Activated CD4-positive, alpha-beta T cell treated with anti-CD3 and anti-CD28 coated beads, Interleukin-2, amount 10 ng/mL, durations not matched to agents 24 days and 14 days (primary cell): ENCODE measurements at regions not wholly inside any gene's neighbourhood (a gene's known extent, or its start where the extent isn't known, plus 50 kb on each side); places are given as distances from the start of the nearest gene placed in this dataset.

ENCODE experiments used
- DNase-seq: peaks from one replicate; pipeline ENCODE4 v3.0.0; 2022
- H3K27ac Mint-ChIP-seq: one replicate; pipeline ENCODE4 v1.8.0; 2022; ENCODE audit warnings: mild to moderate bottlenecking, mixed read lengths
- H3K27me3 Mint-ChIP-seq: one replicate; pipeline ENCODE4 v1.8.0; 2022; ENCODE audit warnings: mixed read lengths
- H3K36me3 Mint-ChIP-seq: one replicate; pipeline ENCODE4 v1.8.0; 2022; ENCODE audit warnings: low read depth, mild to moderate bottlenecking, mixed read lengths
- H3K4me1 Mint-ChIP-seq: one replicate; pipeline ENCODE4 v1.8.0; 2021; ENCODE audit warnings: mixed read lengths
- H3K4me3 Mint-ChIP-seq: one replicate; pipeline ENCODE4 v1.8.0; 2022; ENCODE audit warnings: mild to moderate bottlenecking, moderate library complexity, mixed read lengths
- H3K9me3 Mint-ChIP-seq: one replicate; pipeline ENCODE4 v1.8.0; 2021; ENCODE audit warnings: mixed read lengths
- intact Hi-C: fragments of 100-400 bp; cut with micrococcal nuclease; formaldehyde crosslinking; loops from one replicate; pipeline ENCODE4 v1.15.1; 2023

DNA sequence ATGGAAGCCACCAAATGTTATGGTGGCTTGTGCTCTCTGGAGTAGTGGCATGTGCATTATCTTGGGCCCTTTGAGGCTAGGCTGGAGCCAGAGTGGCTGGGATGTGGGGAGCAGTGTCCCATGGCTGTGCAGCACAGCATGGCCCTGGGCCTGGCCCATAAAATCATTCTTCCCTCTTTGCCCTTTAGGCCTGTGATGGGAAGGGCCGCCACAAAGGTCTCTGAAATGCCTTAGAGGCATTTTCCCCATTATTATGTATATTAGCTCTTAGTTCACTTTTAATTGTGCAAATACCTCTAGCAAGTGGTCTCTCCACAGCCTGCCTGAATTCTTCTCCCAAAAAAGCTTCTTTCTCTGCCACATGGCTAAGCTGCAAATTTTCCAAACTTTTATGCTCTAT is 297.3 kb upstream of the IRAK1BP1 start:
- Mint-ChIP-seq H3K9me3 (peaks cover 16% of the 10 kb centered on the region), H3K27ac (no peak overlapping the region), H3K36me3 (no peaks in the 10 kb centered on the region), H3K4me1 (no peaks in the 10 kb centered on the region), H3K4me3 (no peak overlapping the region), H3K27me3 (no peaks in the 10 kb centered on the region)
- intact Hi-C loops, result no loop called here
- no peak for DNase-seq

- Mint-ChIP-seq H3K9me3 (peaks cover 4% of the 10 kb centered on the region), H3K4me1 (no peaks in the 10 kb centered on the region), H3K27me3 (no peaks in the 10 kb centered on the region), H3K36me3 (no peaks in the 10 kb centered on the region), H3K4me3 (no peak overlapping the region), H3K27ac (no peak overlapping the region)
- intact Hi-C loops, result no loop called here
- no peak for DNase-seq
Observed at GRCh38 chr6:78577585-78577984, 289.8 kb upstream of the IRAK1BP1 start.

DNA sequence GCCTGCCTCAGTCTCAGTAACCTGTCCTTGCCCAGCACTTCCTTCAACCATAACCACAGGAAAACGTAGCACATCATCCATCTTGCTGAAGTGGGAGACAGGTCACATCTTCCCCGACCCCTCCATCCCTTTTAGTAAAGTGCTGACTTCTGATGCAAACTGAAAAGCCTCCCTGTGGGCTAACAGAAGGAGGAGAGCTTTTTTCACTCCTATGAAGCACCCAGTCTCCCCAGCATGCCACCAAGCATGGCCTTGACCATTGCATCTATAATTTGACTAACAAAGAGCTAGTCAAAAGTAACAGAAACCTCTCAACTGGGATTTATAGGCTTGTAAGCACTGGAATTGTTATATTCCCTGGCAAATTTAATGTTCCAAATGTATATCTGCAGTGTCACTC is 288.9 kb upstream of the IRAK1BP1 start:
- H3K9me3 Mint-ChIP-seq, result no peaks in the 10 kb centered on the region
- no peak overlapping the region for H3K27ac Mint-ChIP-seq
- H3K36me3 Mint-ChIP-seq, result no peaks in the 10 kb centered on the region
- no peak for DNase-seq
- no peaks in the 10 kb centered on the region for H3K4me1 Mint-ChIP-seq
- intact Hi-C loops, result no loop called here
- H3K27me3 Mint-ChIP-seq, result no peaks in the 10 kb centered on the region
- H3K4me3 Mint-ChIP-seq, result no peak overlapping the region

GRCh38 chr6:78580923-78581322 is 286.4 kb upstream of the IRAK1BP1 start:
- Mint-ChIP-seq H3K27ac (no peak overlapping the region), H3K4me3 (no peak overlapping the region), H3K9me3 (no peaks in the 10 kb centered on the region), H3K4me1 (no peaks in the 10 kb centered on the region), H3K36me3 (no peaks in the 10 kb centered on the region), H3K27me3 (no peaks in the 10 kb centered on the region)
- no peak for DNase-seq
- intact Hi-C loops, result no loop called here

- Mint-ChIP-seq H3K36me3 (no peaks in the 10 kb centered on the region), H3K27me3 (no peaks in the 10 kb centered on the region), H3K4me1 (no peaks in the 10 kb centered on the region), H3K27ac (no peak overlapping the region), H3K4me3 (no peak overlapping the region), H3K9me3 (peaks cover 3% of the 10 kb centered on the region)
- DNase-seq, result no peak
- intact Hi-C loops, result no loop called here
Observed at GRCh38 chr6:78583079-78583478, 284.3 kb upstream of the IRAK1BP1 start.

DNA sequence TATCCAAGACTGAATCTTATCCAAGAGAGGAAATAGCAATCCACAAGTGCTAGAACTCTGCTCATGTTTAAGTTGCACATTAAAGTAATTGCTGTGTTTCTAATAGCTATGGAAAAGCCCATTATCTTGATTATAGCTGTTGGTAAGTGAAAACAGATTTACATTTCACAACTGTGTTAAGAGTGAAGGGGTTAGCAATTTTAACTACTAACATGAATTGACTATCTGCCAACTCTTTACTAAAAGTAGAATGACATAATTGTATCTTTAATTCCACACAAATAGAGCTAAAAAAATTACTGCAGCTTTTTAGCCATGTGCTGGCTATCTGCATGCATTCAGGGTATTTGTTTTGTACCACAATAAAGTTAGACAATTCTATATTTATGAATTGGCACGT is 277.9 kb upstream of the IRAK1BP1 start:
- H3K9me3 Mint-ChIP-seq, result peaks cover 3% of the 10 kb centered on the region
- no peak for DNase-seq
- H3K36me3 Mint-ChIP-seq, result no peaks in the 10 kb centered on the region
- no peaks in the 10 kb centered on the region for H3K4me1 Mint-ChIP-seq
- intact Hi-C loops, result no loop called here
- H3K27ac Mint-ChIP-seq, result no peak overlapping the region
- H3K27me3 Mint-ChIP-seq, result no peaks in the 10 kb centered on the region
- H3K4me3 Mint-ChIP-seq, result no peak overlapping the region

GRCh38 chr6:78593898-78594667 is 273.3 kb upstream of the IRAK1BP1 start:
- no peaks in the 10 kb centered on the region for H3K4me1 Mint-ChIP-seq
- DNase-seq, result no peak
- no peaks in the 10 kb centered on the region for H3K36me3 Mint-ChIP-seq
- intact Hi-C loops, result no loop called here
- H3K9me3 Mint-ChIP-seq, result no peaks in the 10 kb centered on the region
- no peak overlapping the region for H3K27ac Mint-ChIP-seq
- H3K27me3 Mint-ChIP-seq, result no peaks in the 10 kb centered on the region
- no peak overlapping the region for H3K4me3 Mint-ChIP-seq

DNA sequence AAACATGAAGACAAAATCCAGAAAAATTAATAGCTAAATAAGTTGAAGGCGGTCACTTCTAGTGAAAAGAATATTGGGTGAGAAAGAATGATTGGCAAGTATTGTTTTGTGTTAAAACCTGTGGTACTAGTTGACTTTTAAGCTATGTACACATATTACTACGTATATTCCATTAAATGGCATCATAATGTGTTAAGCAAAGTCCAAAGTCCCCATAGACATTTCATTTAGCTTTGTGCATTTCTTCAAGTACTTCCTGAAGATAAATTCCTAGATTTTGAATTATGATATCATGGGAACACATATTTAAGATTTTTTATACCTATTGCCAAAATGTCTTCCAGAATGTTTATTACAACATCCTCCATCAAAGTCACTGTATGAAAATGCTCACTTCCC is 272.7 kb upstream of the IRAK1BP1 start:
- no peaks in the 10 kb centered on the region for H3K4me1 Mint-ChIP-seq
- H3K27ac Mint-ChIP-seq, result no peak overlapping the region
- no peak for DNase-seq
- intact Hi-C loops, result no loop called here
- no peak overlapping the region for H3K4me3 Mint-ChIP-seq
- no peaks in the 10 kb centered on the region for H3K27me3 Mint-ChIP-seq
- H3K9me3 Mint-ChIP-seq, result no peaks in the 10 kb centered on the region
- H3K36me3 Mint-ChIP-seq, result no peaks in the 10 kb centered on the region

- H3K4me3 Mint-ChIP-seq, result no peak overlapping the region
- no peak overlapping the region for H3K27ac Mint-ChIP-seq
- no peaks in the 10 kb centered on the region for H3K27me3 Mint-ChIP-seq
- no peak for DNase-seq
- no peaks in the 10 kb centered on the region for H3K9me3 Mint-ChIP-seq
- intact Hi-C loops, result no loop called here
- H3K36me3 Mint-ChIP-seq, result no peaks in the 10 kb centered on the region
- no peaks in the 10 kb centered on the region for H3K4me1 Mint-ChIP-seq
Observed at GRCh38 chr6:78597966-78598365, 269.4 kb upstream of the IRAK1BP1 start.

GRCh38 chr6:78598966-78599365 is 268.4 kb upstream of the IRAK1BP1 start:
- Mint-ChIP-seq H3K4me3 (no peak overlapping the region), H3K27ac (no peak overlapping the region), H3K27me3 (no peaks in the 10 kb centered on the region), H3K36me3 (no peaks in the 10 kb centered on the region), H3K4me1 (no peaks in the 10 kb centered on the region), H3K9me3 (no peaks in the 10 kb centered on the region)
- no peak for DNase-seq
- intact Hi-C loops, result no loop called here

GRCh38 chr6:78599526-78599925 is 267.8 kb upstream of the IRAK1BP1 start:
- Mint-ChIP-seq H3K9me3 (no peaks in the 10 kb centered on the region), H3K27ac (no peak overlapping the region), H3K4me1 (no peaks in the 10 kb centered on the region), H3K27me3 (no peaks in the 10 kb centered on the region), H3K36me3 (no peaks in the 10 kb centered on the region), H3K4me3 (no peak overlapping the region)
- DNase-seq, result no peak
- intact Hi-C loops, result no loop called here

DNA sequence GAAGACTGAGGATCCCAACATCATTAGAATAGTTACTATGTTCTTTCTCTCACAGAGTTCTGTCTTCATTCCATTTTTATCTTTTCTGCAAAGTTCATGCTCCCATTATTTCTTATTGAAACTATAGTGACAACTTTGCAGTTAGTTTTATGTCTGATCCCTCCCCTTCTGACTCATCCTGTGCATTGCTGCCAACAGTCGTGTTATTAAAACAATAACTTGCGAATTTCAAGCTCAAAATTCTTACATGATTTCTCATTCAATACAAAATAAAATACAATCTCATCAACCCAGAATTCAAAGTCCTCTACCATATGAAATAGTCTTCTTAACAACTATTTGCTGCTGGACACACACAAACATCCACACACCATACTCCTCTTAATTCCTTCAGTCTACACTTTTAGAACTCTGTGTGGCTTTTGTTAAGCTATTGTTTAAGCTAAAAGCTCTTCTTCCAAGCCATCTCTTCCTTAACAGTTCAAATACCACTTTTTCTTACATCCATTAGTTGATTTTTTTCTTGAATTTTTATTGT is 261.4 kb upstream of the IRAK1BP1 start:
- no peak for DNase-seq
- Mint-ChIP-seq H3K4me1 (no peaks in the 10 kb centered on the region), H3K9me3 (no peaks in the 10 kb centered on the region), H3K27me3 (no peaks in the 10 kb centered on the region), H3K36me3 (no peaks in the 10 kb centered on the region), H3K27ac (no peak overlapping the region), H3K4me3 (no peak overlapping the region)
- intact Hi-C loops, result no loop called here

GRCh38 chr6:78607189-78607588 is 260.2 kb upstream of the IRAK1BP1 start:
- Mint-ChIP-seq H3K27me3 (no peaks in the 10 kb centered on the region), H3K4me3 (no peak overlapping the region), H3K4me1 (no peaks in the 10 kb centered on the region), H3K9me3 (no peaks in the 10 kb centered on the region), H3K27ac (no peak overlapping the region), H3K36me3 (no peaks in the 10 kb centered on the region)
- no peak for DNase-seq
- intact Hi-C loops, result no loop called here

DNA sequence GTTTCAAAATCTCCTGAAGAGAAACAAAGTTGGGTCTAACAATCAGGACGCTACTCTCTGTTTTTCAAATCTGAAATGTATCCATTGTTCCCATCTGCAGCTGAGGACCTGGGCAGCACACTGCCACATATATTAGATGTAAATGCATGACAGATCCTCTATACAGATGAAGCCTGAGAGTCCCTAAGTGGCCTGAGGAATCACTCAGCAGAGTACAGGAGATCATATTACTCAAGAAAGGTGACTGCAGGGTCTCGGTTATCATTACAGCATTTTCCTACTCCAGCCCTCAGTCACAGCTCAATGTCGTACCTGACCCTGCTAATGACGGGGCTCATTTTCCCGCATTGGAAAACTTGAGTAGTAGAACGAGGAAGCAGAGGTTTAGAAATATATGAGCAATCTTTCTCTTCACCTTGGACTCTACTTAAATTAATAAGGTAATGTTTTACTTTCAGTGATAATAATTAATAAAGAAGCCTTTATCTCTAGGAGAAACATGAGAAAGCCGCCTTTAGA is 256.2 kb upstream of the IRAK1BP1 start:
- no peak for DNase-seq
- no peak overlapping the region for H3K27ac Mint-ChIP-seq
- no peak overlapping the region for H3K4me3 Mint-ChIP-seq
- H3K27me3 Mint-ChIP-seq, result no peaks in the 10 kb centered on the region
- no peaks in the 10 kb centered on the region for H3K36me3 Mint-ChIP-seq
- no peaks in the 10 kb centered on the region for H3K9me3 Mint-ChIP-seq
- H3K4me1 Mint-ChIP-seq, result no peaks in the 10 kb centered on the region
- intact Hi-C loops, result no loop called here
